B cell (primary cell): ENCODE measurements at regions not wholly inside any gene's neighbourhood (a gene's known extent, or its start where the extent isn't known, plus 50 kb on each side); places are given as distances from the start of the nearest gene placed in this dataset.

Source experiments
- ATAC-seq: fragments of 200-7000 bp; cut with Tn5 transposase; one replicate; pipeline ENCODE4 v1.10.0; 2021; ENCODE audit warnings: low read depth, mild to moderate bottlenecking, moderate number of reproducible peaks, moderate library complexity
- CTCF ChIA-PET: fragments of 350-600 bp; sonication (Branson Sonifier 250); formaldehyde crosslinking; loops from one replicate; lab custom pipeline; 2021; ENCODE audit warnings: antibody characterized with exemption, inconsistent platforms; lab: Charles Lee
- POLR2A ChIA-PET: fragments of 350-600 bp; sonication (Branson Sonifier 250); formaldehyde crosslinking; loops from one replicate; lab custom pipeline; 2021; ENCODE audit warnings: antibody characterized with exemption; lab: Charles Lee
- DNase-seq: peaks from one replicate; pipeline ENCODE4 v3.0.0; 2013
- H2AFZ ChIP-seq: 2 replicates; pipeline ENCODE4 v1.6.1; 2012; ENCODE audit warnings: mild to moderate bottlenecking, low read depth, low read length; ENCODE audit not compliant: insufficient read depth, poor library complexity, severe bottlenecking
- H3K27ac ChIP-seq, 2 donors: 1 replicate in 1 of 2; 2 replicates in 1 of 2; pipeline ENCODE4 v1.5.1; 2012 to 2013; ENCODE audit warnings: low read length in 2 of 2, mild to moderate bottlenecking in 2 of 2, moderate library complexity in 1 of 2
- H3K27me3 ChIP-seq, 4 experiments: fragments of 200-600 bp in 1 of 4; sonication (generic) in 1 of 4; replicated peaks in 1 of 4; 1 replicate in 2 of 4; 2 replicates in 2 of 4; pipeline versions ENCODE4 v1.6.1 to v1.7.0; 2013 to 2016; ENCODE audit warnings: low read length in 3 of 4, mild to moderate bottlenecking in 2 of 4, mixed read lengths in 1 of 4, moderate library complexity in 1 of 4; ENCODE audit not compliant: insufficient read depth in 4 of 4, control insufficient read depth in 3 of 4; ENCODE audit errors: control extremely low read depth in 1 of 4
- H3K36me3 ChIP-seq, 2 experiments: replicated peaks in 1 of 2; 1 replicate in 1 of 2; 2 replicates in 1 of 2; pipeline versions ENCODE4 v1.6.1 to v1.7.1; 2013; ENCODE audit warnings: low read length in 1 of 2; ENCODE audit not compliant: insufficient read depth in 2 of 2, control insufficient read depth in 1 of 2; ENCODE audit errors: control extremely low read depth in 1 of 2, extremely low read depth in 1 of 2
- H3K4me1 ChIP-seq, 2 donors: fragments of 200-600 bp in 1 of 2; sonication (generic) in 1 of 2; 1 replicate in 1 of 2; 2 replicates in 1 of 2; pipeline versions ENCODE4 v1.5.1 to v1.6.1; 2013 to 2017; ENCODE audit warnings: low read length in 2 of 2; ENCODE audit not compliant: control insufficient read depth in 2 of 2, insufficient read depth in 2 of 2
- H3K4me2 ChIP-seq: replicated peaks from 2 replicates; pipeline ENCODE3; 2012; ENCODE audit warnings: mild to moderate bottlenecking, low read depth, low read length; ENCODE audit not compliant: poor library complexity, severe bottlenecking
- H3K4me3 ChIP-seq, 5 experiments: fragments of 200-600 bp in 1 of 5; sonication (generic) in 1 of 5; 1 replicate in 3 of 5; 2 replicates in 2 of 5; pipeline versions ENCODE4 v1.5.1 to v1.7.0; 2011 to 2016; ENCODE audit warnings: low read length in 4 of 5, mild to moderate bottlenecking in 4 of 5, low read depth in 2 of 5, control low read depth in 1 of 5, moderate library complexity in 1 of 5; ENCODE audit not compliant: insufficient read depth in 1 of 5; ENCODE audit errors: control extremely low read depth in 1 of 5, extremely low read depth in 1 of 5
- H3K79me2 ChIP-seq: fragments of 200-600 bp; sonication (generic); one replicate; pipeline ENCODE4 v1.6.0; 2016; ENCODE audit warnings: low read length; ENCODE audit not compliant: control insufficient read depth, insufficient read depth
- H3K9ac ChIP-seq: fragments of 200-600 bp; sonication (generic); 2 replicates; pipeline ENCODE4 v1.6.1; 2017; ENCODE audit warnings: mild to moderate bottlenecking, low read length, moderate library complexity
- H3K9me3 ChIP-seq, 3 donors: one replicate each; pipeline versions ENCODE4 v1.6.1 to v1.7.1; 2013; ENCODE audit warnings: low read length in 2 of 3; ENCODE audit not compliant: control insufficient read depth in 2 of 3, insufficient read depth in 1 of 3; ENCODE audit errors: control extremely low read depth in 1 of 3
- H4K20me1 ChIP-seq: 2 replicates; pipeline ENCODE4 v1.6.0; 2012; ENCODE audit warnings: mild to moderate bottlenecking, low read length; ENCODE audit not compliant: insufficient read depth, control insufficient read depth, poor library complexity, severe bottlenecking
- H3K27ac Mint-ChIP-seq: one replicate; pipeline ENCODE4 v1.8.0; 2021; ENCODE audit warnings: mixed read lengths
- H3K27me3 Mint-ChIP-seq: one replicate; pipeline ENCODE4 v1.8.0; 2021; ENCODE audit warnings: mixed read lengths
- H3K4me1 Mint-ChIP-seq: one replicate; pipeline ENCODE4 v1.8.0; 2021; ENCODE audit warnings: mixed read lengths
- H3K4me3 Mint-ChIP-seq: one replicate; pipeline ENCODE4 v1.8.0; 2021; ENCODE audit warnings: mixed read lengths
- H3K9me3 Mint-ChIP-seq: one replicate; pipeline ENCODE4 v1.8.0; 2022; ENCODE audit warnings: mixed read lengths; ENCODE audit not compliant: insufficient read depth
- EZH2 ChIP-seq: IDR thresholded peaks from 2 replicates; pipeline ENCODE4 v1.6.1; 2012; ENCODE audit warnings: borderline replicate concordance, low read depth, mild to moderate bottlenecking, moderate library complexity, low read length; ENCODE audit not compliant: insufficient read depth, poor library complexity, severe bottlenecking
- WGBS: methylation state at CpG from one replicate; pipeline ENCODE4 v1.1.5; 2013; ENCODE audit warnings: missing lambda C conversion rate; ENCODE audit not compliant: insufficient coverage; 5-methylcytosine and 5-hydroxymethylcytosine counted together
- intact Hi-C: fragments of 100-400 bp; cut with micrococcal nuclease; formaldehyde crosslinking; loops from one replicate; pipeline ENCODE4 v1.10.0; 2022
- TF ChIP-seq, protein P1 (sequence below): fragments of 200-600 bp; IDR thresholded peaks from one replicate; pipeline ENCODE4 v1.8.0; 2022; ENCODE audit warnings: antibody characterized with exemption, mild to moderate bottlenecking

DNA sequence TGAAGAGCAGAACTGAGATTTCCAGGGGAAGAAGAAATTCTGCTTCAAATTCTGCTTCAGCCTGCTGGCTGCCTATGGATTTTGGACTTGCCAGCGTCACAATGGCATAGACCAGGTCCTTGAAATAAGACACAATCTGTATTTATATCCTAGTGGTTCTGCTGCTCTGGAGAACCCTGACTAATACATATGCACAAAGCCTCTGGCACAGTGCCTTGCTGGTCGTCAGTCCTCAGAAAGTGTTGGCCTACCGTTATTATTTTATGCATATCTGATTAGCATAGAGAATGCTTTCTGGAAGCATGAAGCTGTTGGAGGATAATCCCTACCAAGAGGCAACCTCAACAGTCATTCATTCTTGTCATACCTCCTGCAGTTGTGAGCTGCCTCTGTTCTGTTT is 213.7 kb downstream of the B3GLCT start:
- no peak overlapping the region for H3K27ac ChIP-seq
- Mint-ChIP-seq H3K27ac (no peak overlapping the region), H3K4me3 (no peak overlapping the region), H3K4me1 (peaks cover 4% of the 10 kb centered on the region), H3K27me3 (no peaks in the 10 kb centered on the region), H3K9me3 (no peaks in the 10 kb centered on the region)
- no peaks in the 10 kb centered on the region for H3K36me3 ChIP-seq
- no peaks in the 10 kb centered on the region for H3K4me1 ChIP-seq
- H2AFZ ChIP-seq = no peak overlapping the region
- TF ChIP-seq, protein P1, sequence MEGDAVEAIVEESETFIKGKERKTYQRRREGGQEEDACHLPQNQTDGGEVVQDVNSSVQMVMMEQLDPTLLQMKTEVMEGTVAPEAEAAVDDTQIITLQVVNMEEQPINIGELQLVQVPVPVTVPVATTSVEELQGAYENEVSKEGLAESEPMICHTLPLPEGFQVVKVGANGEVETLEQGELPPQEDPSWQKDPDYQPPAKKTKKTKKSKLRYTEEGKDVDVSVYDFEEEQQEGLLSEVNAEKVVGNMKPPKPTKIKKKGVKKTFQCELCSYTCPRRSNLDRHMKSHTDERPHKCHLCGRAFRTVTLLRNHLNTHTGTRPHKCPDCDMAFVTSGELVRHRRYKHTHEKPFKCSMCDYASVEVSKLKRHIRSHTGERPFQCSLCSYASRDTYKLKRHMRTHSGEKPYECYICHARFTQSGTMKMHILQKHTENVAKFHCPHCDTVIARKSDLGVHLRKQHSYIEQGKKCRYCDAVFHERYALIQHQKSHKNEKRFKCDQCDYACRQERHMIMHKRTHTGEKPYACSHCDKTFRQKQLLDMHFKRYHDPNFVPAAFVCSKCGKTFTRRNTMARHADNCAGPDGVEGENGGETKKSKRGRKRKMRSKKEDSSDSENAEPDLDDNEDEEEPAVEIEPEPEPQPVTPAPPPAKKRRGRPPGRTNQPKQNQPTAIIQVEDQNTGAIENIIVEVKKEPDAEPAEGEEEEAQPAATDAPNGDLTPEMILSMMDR = no peak
- no peak for TF ChIP-seq EZH2
- H3K27me3 ChIP-seq = no peaks in the 10 kb centered on the region
- H4K20me1 ChIP-seq = no peaks in the 10 kb centered on the region
- no peak overlapping the region for H3K4me2 ChIP-seq
- no peaks in the 10 kb centered on the region for H3K9me3 ChIP-seq
- POLR2A ChIA-PET = no interaction called here
- no peak for DNase-seq
- WGBS = 71% methylated on average over 1 of the region's 3 CpGs
- intact Hi-C loops = no loop called here
- no peak for ATAC-seq
- CTCF ChIA-PET = interaction anchor here (1.0 to 2.9 kb wide), 2 partner anchors 11 to 178 kb away, joined by 3 to 11 read pairs; no protein-coding TSS in a partner anchor
- no peak overlapping the region for H3K4me3 ChIP-seq
- H3K9ac ChIP-seq = no peak overlapping the region
- H3K79me2 ChIP-seq = no peaks in the 10 kb centered on the region

DNA sequence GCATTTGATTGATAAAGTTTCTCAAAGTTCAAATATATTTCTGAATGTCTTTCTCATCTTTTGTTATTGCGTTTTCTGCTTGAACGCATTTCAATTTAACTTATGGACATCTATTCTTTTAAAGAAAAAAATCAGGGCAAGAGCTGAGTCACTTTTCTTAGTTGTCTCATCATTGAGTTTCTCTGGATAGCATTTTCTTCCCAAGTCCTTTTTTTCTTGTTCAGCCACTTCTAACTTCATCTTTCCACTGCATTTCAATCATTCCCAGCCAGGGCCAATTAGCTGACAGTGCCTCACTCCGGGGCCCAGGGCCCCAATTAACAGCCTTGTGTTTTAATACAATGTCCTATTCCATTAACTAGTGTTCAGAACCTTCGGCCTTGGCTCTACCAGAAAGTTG is 216.3 kb downstream of the B3GLCT start:
- Histone ChIP-seq H3K4me2 (no peak overlapping the region), H3K4me3 (no peak overlapping the region), H2AFZ (no peak overlapping the region), H3K4me1 (no peaks in the 10 kb centered on the region), H3K79me2 (no peaks in the 10 kb centered on the region), H3K36me3 (no peaks in the 10 kb centered on the region), H4K20me1 (no peaks in the 10 kb centered on the region), H3K27ac (no peak overlapping the region), H3K9me3 (no peaks in the 10 kb centered on the region), H3K27me3 (no peaks in the 10 kb centered on the region), H3K9ac (no peak overlapping the region)
- CTCF ChIA-PET = interaction anchor here (0.9 to 1.9 kb wide), 3 partner anchors 9 to 180 kb away, joined by 4 to 8 read pairs (median 4); no protein-coding TSS in a partner anchor
- H3K9me3 Mint-ChIP-seq = no peaks in the 10 kb centered on the region
- H3K27me3 Mint-ChIP-seq = no peaks in the 10 kb centered on the region
- H3K4me3 Mint-ChIP-seq = no peak overlapping the region
- ATAC-seq = no peak
- no peak for DNase-seq
- H3K27ac Mint-ChIP-seq = no peak overlapping the region
- 83% methylated on average over 2 of the region's 4 CpGs for WGBS
- H3K4me1 Mint-ChIP-seq = no peaks in the 10 kb centered on the region
- intact Hi-C loops = no loop called here
- TF ChIP-seq, protein P1 = no peak
- no peak for TF ChIP-seq EZH2
- POLR2A ChIA-PET = no interaction called here
